ENCODE measurements at regions not wholly inside any gene's neighbourhood (a gene's known extent, or its start where the extent isn't known, plus 50 kb on each side); places are given as distances from the start of the nearest gene placed in this dataset.

GRCh38 chr5:125433457-125433856 lies 687.0 kb upstream of the ZNF608 start:
- Histone ChIP-seq H3K9me3 (no peaks in the 10 kb centered on the region), H3K27me3 (no peaks in the 10 kb centered on the region), H3K4me3 (no peak overlapping the region), H3K27ac (no peak overlapping the region), H3K4me1 (no peaks in the 10 kb centered on the region), H3K36me3 (no peaks in the 10 kb centered on the region)
- no peak for TF ChIP-seq CTCF (IDR thresholded peaks at IDR 0.05)
- DNase-seq = no peak
- in situ Hi-C loops (cut with MboI; ENCODE audit: low pct_ligation_motif_present in 1 of 4, low pct_unique_long_range_greater_than_20kb in 1 of 4, low sequenced_read_pairs in 3 of 4) = no loop called here
- 82% methylated on average over 2 of the region's 2 CpGs; no CpG with 5 or more reads in 1 of the 2 donors for WGBS, 2 donors (ENCODE audit: low coverage in 1 of 2)
- intact Hi-C loops (cut with DNase I; ENCODE audit: low total_unique reads) = loop anchor here (1.0 kb wide), 1 partner anchor 23 kb away; no protein-coding TSS in a partner anchor

- Histone ChIP-seq H3K9me3 (peaks cover 0 to 5% of the 10 kb centered on the region in 2 donors), H3K27ac (no peak overlapping the region), H3K4me3 (no peak overlapping the region), H3K36me3 (no peaks in the 10 kb centered on the region), H3K27me3 (no peaks in the 10 kb centered on the region), H3K4me1 (no peaks in the 10 kb centered on the region)
- intact Hi-C loops (cut with DNase I; ENCODE audit: low total_unique reads) (no loop called here), in situ Hi-C loops (cut with MboI; ENCODE audit: low pct_ligation_motif_present in 1 of 4, low pct_unique_long_range_greater_than_20kb in 1 of 4, low sequenced_read_pairs in 3 of 4) (no loop called here)
- TF ChIP-seq POLR2A (IDR thresholded peaks at IDR 0.05) = no peak
- no peak for TF ChIP-seq POLR2AphosphoS5 (IDR thresholded peaks at IDR 0.05)
- TF ChIP-seq EP300 (IDR thresholded peaks at IDR 0.05; ENCODE audit: low read depth) = no peak
- no peak for TF ChIP-seq CTCF (IDR thresholded peaks at IDR 0.05)
- DNase-seq = no peak
Observed at GRCh38 chr5:125439243-125439642, 692.8 kb upstream of the ZNF608 start.

DNA sequence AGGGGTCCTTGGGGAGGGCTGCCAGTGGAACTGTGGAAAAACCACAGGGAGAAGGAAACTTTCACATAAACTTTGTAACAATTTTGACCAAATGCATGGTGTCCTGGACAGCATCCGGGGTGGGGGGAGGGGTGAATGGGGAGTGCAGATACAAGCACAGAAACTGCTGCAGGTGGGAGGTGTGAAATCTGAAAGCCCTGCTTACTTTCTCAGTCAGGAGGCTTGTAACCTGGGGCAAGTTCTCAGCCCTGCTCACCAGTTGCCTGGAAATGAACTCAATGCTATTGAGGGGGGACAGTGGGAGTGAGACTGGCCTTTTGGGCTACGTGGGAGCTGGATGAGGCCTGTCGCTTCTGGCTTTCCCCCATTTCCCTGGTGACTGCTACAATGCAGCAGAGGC lies 694.5 kb upstream of the ZNF608 start:
- WGBS, 2 donors (ENCODE audit: low coverage in 1 of 2) = 89% methylated on average over 3 of the region's 3 CpGs; no CpG with 5 or more reads in 1 of the 2 donors
- no peak overlapping the region for H3K4me3 ChIP-seq
- in situ Hi-C loops (cut with MboI; ENCODE audit: low pct_ligation_motif_present in 1 of 4, low pct_unique_long_range_greater_than_20kb in 1 of 4, low sequenced_read_pairs in 3 of 4) (no loop called here), intact Hi-C loops (cut with DNase I; ENCODE audit: low total_unique reads) (loop anchor here (5.0 kb wide), 1 partner anchor 859 kb away; no protein-coding TSS in a partner anchor)
- no peaks in the 10 kb centered on the region for H3K36me3 ChIP-seq
- TF ChIP-seq POLR2AphosphoS5 (IDR thresholded peaks at IDR 0.05) (no peak), POLR2A (IDR thresholded peaks at IDR 0.05) (no peak), CTCF (IDR thresholded peaks at IDR 0.05) (no peak), EP300 (IDR thresholded peaks at IDR 0.05; ENCODE audit: low read depth) (no peak)
- no peak for DNase-seq
- no peaks in the 10 kb centered on the region for H3K27me3 ChIP-seq
- peaks cover 0 to 5% of the 10 kb centered on the region in 2 donors for H3K9me3 ChIP-seq
- no peaks in the 10 kb centered on the region for H3K4me1 ChIP-seq
- no peak overlapping the region for H3K27ac ChIP-seq

DNA sequence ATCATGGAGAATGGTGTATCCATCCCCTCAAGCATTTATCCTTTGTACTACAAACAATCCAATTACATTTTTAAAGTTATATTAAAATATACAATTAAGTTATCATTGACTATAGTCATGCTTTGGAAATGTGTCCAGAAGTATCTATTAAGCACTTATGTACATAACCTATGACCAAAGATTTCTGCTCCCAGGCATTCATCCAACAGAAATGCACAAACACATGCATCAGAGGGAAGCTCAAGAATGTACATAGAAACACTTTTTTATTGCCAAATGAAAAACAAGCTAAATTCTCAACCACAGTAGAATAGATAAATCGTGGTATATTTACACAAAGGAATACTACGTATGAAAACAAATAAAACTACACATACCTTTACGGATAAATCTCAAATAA lies 700.5 kb upstream of the ZNF608 start:
- H3K4me1 ChIP-seq = no peaks in the 10 kb centered on the region
- intact Hi-C loops (cut with DNase I; ENCODE audit: low total_unique reads) (no loop called here), in situ Hi-C loops (cut with MboI; ENCODE audit: low pct_ligation_motif_present in 1 of 4, low pct_unique_long_range_greater_than_20kb in 1 of 4, low sequenced_read_pairs in 3 of 4) (no loop called here)
- no peaks in the 10 kb centered on the region for H3K36me3 ChIP-seq
- no peak for DNase-seq
- TF ChIP-seq CTCF (IDR thresholded peaks at IDR 0.05) = no peak
- TF ChIP-seq POLR2AphosphoS5 (IDR thresholded peaks at IDR 0.05) = no peak
- TF ChIP-seq EP300 (IDR thresholded peaks at IDR 0.05; ENCODE audit: low read depth) = no peak
- TF ChIP-seq POLR2A (IDR thresholded peaks at IDR 0.05) = no peak
- no peaks in the 10 kb centered on the region for H3K27me3 ChIP-seq
- no peak overlapping the region for H3K27ac ChIP-seq
- WGBS, 2 donors (ENCODE audit: low coverage in 1 of 2) = 57 to 65% methylated on average over 3 of the region's 3 CpGs
- peaks cover 0 to under 1% of the 10 kb centered on the region in 2 donors for H3K9me3 ChIP-seq
- no peak overlapping the region for H3K4me3 ChIP-seq
